ENCODE measurements at regions not wholly inside any gene's neighbourhood (a gene's known extent, or its start where the extent isn't known, plus 50 kb on each side); places are given as distances from the start of the nearest gene placed in this dataset.

GRCh38 chr2:24434541-24434940, 56.5 kb upstream of the NCOA1 start:
- no peaks in the 10 kb centered on the region for H3K4me1 ChIP-seq (ENCODE audit: low read depth, poor library complexity, severe bottlenecking)
- H3K4me3 ChIP-seq (IDR thresholded peaks at IDR 0.05; ENCODE audit: insufficient read depth, low read depth, low read length): no peak overlapping the region
- H3K9ac ChIP-seq: no peak overlapping the region
- no peak overlapping the region for H3K4me2 ChIP-seq
- no peak overlapping the region for H3K27ac ChIP-seq
- no peaks in the 10 kb centered on the region for H3K27me3 ChIP-seq (ENCODE audit: insufficient read depth, low read depth)
- H4K20me1 ChIP-seq (ENCODE audit: insufficient read depth): no peaks in the 10 kb centered on the region
- H3K79me2 ChIP-seq (ENCODE audit: insufficient read depth, low read depth): no peaks in the 10 kb centered on the region
- no peak for TF ChIP-seq CTCF (conservative IDR thresholded peaks at IDR 0.05; ENCODE audit: low read depth, low read length)
- H3K36me3 ChIP-seq (ENCODE audit: insufficient read depth): no peaks in the 10 kb centered on the region
- no peak overlapping the region for H2AFZ ChIP-seq (ENCODE audit: low read depth)

GRCh38 chr2:24432735-24433134, 58.3 kb upstream of the NCOA1 start:
- Histone ChIP-seq H3K79me2 (ENCODE audit: insufficient read depth, low read depth) (no peaks in the 10 kb centered on the region), H3K9ac (no peak overlapping the region), H2AFZ (ENCODE audit: low read depth) (no peak overlapping the region), H3K4me1 (ENCODE audit: low read depth, poor library complexity, severe bottlenecking) (no peaks in the 10 kb centered on the region), H3K27me3 (ENCODE audit: insufficient read depth, low read depth) (no peaks in the 10 kb centered on the region), H4K20me1 (ENCODE audit: insufficient read depth) (no peaks in the 10 kb centered on the region), H3K4me3 (IDR thresholded peaks at IDR 0.05; ENCODE audit: insufficient read depth, low read depth, low read length) (no peak overlapping the region), H3K27ac (no peak overlapping the region), H3K4me2 (no peak overlapping the region), H3K36me3 (ENCODE audit: insufficient read depth) (no peaks in the 10 kb centered on the region)
- TF ChIP-seq CTCF (conservative IDR thresholded peaks at IDR 0.05; ENCODE audit: low read depth, low read length): no peak

GRCh38 chr2:24432121-24432520, 58.9 kb upstream of the NCOA1 start:
- Histone ChIP-seq H3K79me2 (ENCODE audit: insufficient read depth, low read depth) (no peaks in the 10 kb centered on the region), H3K27ac (no peak overlapping the region), H3K4me3 (IDR thresholded peaks at IDR 0.05; ENCODE audit: insufficient read depth, low read depth, low read length) (no peak overlapping the region), H3K4me2 (no peak overlapping the region), H3K9ac (no peak overlapping the region), H3K4me1 (ENCODE audit: low read depth, poor library complexity, severe bottlenecking) (no peaks in the 10 kb centered on the region), H3K36me3 (ENCODE audit: insufficient read depth) (no peaks in the 10 kb centered on the region), H4K20me1 (ENCODE audit: insufficient read depth) (no peaks in the 10 kb centered on the region), H2AFZ (ENCODE audit: low read depth) (no peak overlapping the region), H3K27me3 (ENCODE audit: insufficient read depth, low read depth) (no peaks in the 10 kb centered on the region)
- no peak for TF ChIP-seq CTCF (conservative IDR thresholded peaks at IDR 0.05; ENCODE audit: low read depth, low read length)

- Histone ChIP-seq H3K79me2 (ENCODE audit: insufficient read depth, low read depth) (no peaks in the 10 kb centered on the region), H3K4me3 (IDR thresholded peaks at IDR 0.05; ENCODE audit: insufficient read depth, low read depth, low read length) (no peak overlapping the region), H3K27me3 (ENCODE audit: insufficient read depth, low read depth) (no peaks in the 10 kb centered on the region), H4K20me1 (ENCODE audit: insufficient read depth) (no peaks in the 10 kb centered on the region), H3K4me1 (ENCODE audit: low read depth, poor library complexity, severe bottlenecking) (no peaks in the 10 kb centered on the region), H3K36me3 (ENCODE audit: insufficient read depth) (no peaks in the 10 kb centered on the region), H3K9ac (no peak overlapping the region), H2AFZ (ENCODE audit: low read depth) (no peak overlapping the region), H3K4me2 (no peak overlapping the region), H3K27ac (no peak overlapping the region)
- TF ChIP-seq CTCF (conservative IDR thresholded peaks at IDR 0.05; ENCODE audit: low read depth, low read length): no peak
These were observed 61.6 kb upstream of the NCOA1 start for GRCh38 chr2:24429197-24430074.
